Caki2 (cell line): ENCODE measurements at regions not wholly inside any gene's neighbourhood (a gene's known extent, or its start where the extent isn't known, plus 50 kb on each side); places are given as distances from the start of the nearest gene placed in this dataset.

Experiments used
- DNase-seq: peaks from one replicate; pipeline ENCODE4 v3.0.0-alpha.2; 2015; ENCODE audit warnings: low read depth
- in situ Hi-C: cut with HindIII; loops from 2 replicates; pipeline ENCODE4 v1.10.0; 2016; ENCODE audit warnings: low sequenced_read_pairs, low pct_unique_long_range_greater_than_20kb, mixed read lengths

- in situ Hi-C loops = no loop called here
- DNase-seq = no peak
Measured at GRCh38 chr4:65976287-65976686, 306.0 kb upstream of the EPHA5 start.

- in situ Hi-C loops = no loop called here
- no peak for DNase-seq
Measured at GRCh38 chr4:65973186-65973585, 302.9 kb upstream of the EPHA5 start.

- DNase-seq = no peak
- in situ Hi-C loops = no loop called here
Measured at GRCh38 chr4:65971686-65972085, 301.4 kb upstream of the EPHA5 start.

GRCh38 chr4:65968831-65969558 lies 298.7 kb upstream of the EPHA5 start:
- in situ Hi-C loops = no loop called here
- DNase-seq = peak; percentile 50

GRCh38 chr4:65960751-65961150 lies 290.5 kb upstream of the EPHA5 start:
- no peak for DNase-seq
- in situ Hi-C loops = no loop called here

- in situ Hi-C loops = no loop called here
Measured at GRCh38 chr4:65954416-65954815, 284.1 kb upstream of the EPHA5 start.

GRCh38 chr4:65951177-65951576 lies 280.9 kb upstream of the EPHA5 start:
- DNase-seq = no peak
- in situ Hi-C loops = no loop called here

More at GRCh38 chr4:65954416-65954815, 284.1 kb upstream of the EPHA5 start:
- DNase-seq = no peak

- in situ Hi-C loops = no loop called here
- DNase-seq = peak; percentile 90
Measured at GRCh38 chr4:65943076-65943475, 272.8 kb upstream of the EPHA5 start.

- in situ Hi-C loops = no loop called here
- no peak for DNase-seq
Measured at GRCh38 chr4:65924843-65925242, 254.6 kb upstream of the EPHA5 start.

GRCh38 chr4:65923616-65924015 lies 253.3 kb upstream of the EPHA5 start:
- in situ Hi-C loops = no loop called here
- no peak for DNase-seq

GRCh38 chr4:65921180-65921579 lies 250.9 kb upstream of the EPHA5 start:
- no peak for DNase-seq
- in situ Hi-C loops = no loop called here

GRCh38 chr4:65918872-65919271 lies 248.6 kb upstream of the EPHA5 start:
- in situ Hi-C loops = no loop called here
- no peak for DNase-seq

- in situ Hi-C loops = no loop called here
- DNase-seq = no peak
Measured at GRCh38 chr4:65918212-65918611, 247.9 kb upstream of the EPHA5 start.

- in situ Hi-C loops = no loop called here
- DNase-seq = no peak
Measured at GRCh38 chr4:65917486-65917885, 247.2 kb upstream of the EPHA5 start.

GRCh38 chr4:65911720-65912119 lies 241.4 kb upstream of the EPHA5 start:
- in situ Hi-C loops = no loop called here
- no peak for DNase-seq

- in situ Hi-C loops = no loop called here
- no peak for DNase-seq
Measured at GRCh38 chr4:65893957-65894755, 223.9 kb upstream of the EPHA5 start.

- no peak for DNase-seq
- in situ Hi-C loops = no loop called here
Measured at GRCh38 chr4:65893271-65893670, 223.0 kb upstream of the EPHA5 start.

GRCh38 chr4:65880594-65880993 lies 210.3 kb upstream of the EPHA5 start:
- DNase-seq = no peak
- in situ Hi-C loops = no loop called here

GRCh38 chr4:65868096-65868824 lies 198.0 kb upstream of the EPHA5 start:
- in situ Hi-C loops = no loop called here

More at GRCh38 chr4:65868096-65868824, 198.0 kb upstream of the EPHA5 start:
- no peak for DNase-seq
